ENCODE measurements at regions not wholly inside any gene's neighbourhood (a gene's known extent, or its start where the extent isn't known, plus 50 kb on each side); places are given as distances from the start of the nearest gene placed in this dataset.

DNA sequence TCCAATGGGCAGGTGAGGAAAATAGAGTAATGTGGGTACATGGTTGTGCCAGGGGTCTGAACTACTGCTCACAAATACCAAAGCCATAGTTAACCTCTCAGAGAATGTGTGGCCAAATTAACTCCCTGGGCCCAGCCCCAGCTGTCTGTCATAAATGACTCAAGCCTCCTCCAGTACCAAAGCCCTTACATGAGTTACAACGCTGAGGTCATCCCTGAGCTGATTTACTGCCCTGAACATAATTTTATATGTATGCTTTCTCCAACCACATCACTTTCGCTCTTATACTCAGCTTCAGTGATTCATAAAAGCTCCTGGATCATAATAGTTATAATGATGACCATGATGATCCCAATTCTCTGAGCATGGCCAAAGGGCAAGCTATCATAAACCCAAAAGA lies 283.9 kb downstream of the NKX6-1 start:
- TF ChIP-seq POLR2A (IDR thresholded peaks at IDR 0.05; ENCODE audit: low read depth, low read length) (no peak), SPI1 (IDR thresholded peaks at IDR 0.05; ENCODE audit: low read depth, low read length) (no peak)
